Lower leg skin (tissue), 3 donors: ENCODE measurements at regions not wholly inside any gene's neighbourhood (a gene's known extent, or its start where the extent isn't known, plus 50 kb on each side); places are given as distances from the start of the nearest gene placed in this dataset.

Experiments
- CTCF ChIP-seq, 3 donors: fragments of 450-650 bp; IDR thresholded peaks; one replicate each; pipeline ENCODE4 v1.5.1; 2016; ENCODE audit warnings: antibody characterized with exemption in 3 of 3, mild to moderate bottlenecking in 3 of 3, moderate library complexity in 2 of 3
- POLR2A ChIP-seq, 2 donors: fragments of 450-650 bp; IDR thresholded peaks; one replicate each; pipeline ENCODE4 v1.6.1; 2016 to 2017; ENCODE audit warnings: antibody characterized with exemption in 2 of 2, mild to moderate bottlenecking in 1 of 2, moderate library complexity in 1 of 2

- TF ChIP-seq CTCF (IDR thresholded peaks at IDR 0.05) (no peak), POLR2A (IDR thresholded peaks at IDR 0.05) (no peak)
These were observed 652.5 kb downstream of the C12orf50 start for GRCh38 chr12:87376722-87377121.
